Kidney glomerular epithelial cell (primary cell): ENCODE measurements at regions not wholly inside any gene's neighbourhood (a gene's known extent, or its start where the extent isn't known, plus 50 kb on each side); places are given as distances from the start of the nearest gene placed in this dataset.

Experiments
- DNase-seq: peaks from one replicate; lab custom pipeline; 2025; lab: John Stamatoyannopoulos, UW

DNA sequence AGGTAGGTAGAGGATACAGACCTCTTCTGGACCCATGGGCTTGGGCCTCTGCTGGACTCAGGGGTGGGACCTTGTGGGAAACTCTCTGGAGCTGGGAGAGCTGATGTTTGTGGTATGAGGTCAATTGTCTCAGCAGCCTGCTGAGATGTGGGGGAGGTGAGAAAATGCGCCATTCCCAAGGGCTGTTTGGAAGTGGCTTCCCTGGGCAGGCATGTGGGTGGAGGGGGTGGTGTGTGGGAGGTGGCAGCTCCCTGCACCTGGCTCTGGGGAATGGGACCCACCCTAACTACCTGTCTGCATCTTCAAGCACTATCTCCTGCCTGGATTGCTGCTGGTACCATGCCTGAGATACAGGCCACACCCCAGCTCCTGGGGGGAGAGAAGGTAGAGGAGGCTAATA is 97.4 kb upstream of the THY1 start:
- DNase-seq, result no peak

DNA sequence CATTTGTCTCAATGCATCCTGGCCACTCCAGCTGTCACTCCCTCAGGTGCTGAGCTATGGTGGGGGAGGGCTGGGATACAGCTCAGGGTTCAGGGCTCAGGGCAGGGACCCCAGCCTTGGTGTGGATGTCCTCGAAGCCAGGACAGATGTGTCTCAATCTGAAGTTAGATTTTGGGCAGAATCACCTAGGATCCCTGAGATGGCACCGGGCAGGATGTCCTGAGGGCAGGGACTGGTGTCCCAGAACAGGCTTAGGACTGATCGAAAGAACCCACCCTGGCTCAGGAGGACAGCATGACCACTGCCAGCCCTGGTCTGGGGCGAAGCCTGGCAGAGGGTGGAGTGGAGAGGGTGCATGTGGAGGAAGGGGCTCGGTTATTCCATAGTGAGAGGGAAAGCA is 96.8 kb upstream of the THY1 start:
- no peak for DNase-seq

DNA sequence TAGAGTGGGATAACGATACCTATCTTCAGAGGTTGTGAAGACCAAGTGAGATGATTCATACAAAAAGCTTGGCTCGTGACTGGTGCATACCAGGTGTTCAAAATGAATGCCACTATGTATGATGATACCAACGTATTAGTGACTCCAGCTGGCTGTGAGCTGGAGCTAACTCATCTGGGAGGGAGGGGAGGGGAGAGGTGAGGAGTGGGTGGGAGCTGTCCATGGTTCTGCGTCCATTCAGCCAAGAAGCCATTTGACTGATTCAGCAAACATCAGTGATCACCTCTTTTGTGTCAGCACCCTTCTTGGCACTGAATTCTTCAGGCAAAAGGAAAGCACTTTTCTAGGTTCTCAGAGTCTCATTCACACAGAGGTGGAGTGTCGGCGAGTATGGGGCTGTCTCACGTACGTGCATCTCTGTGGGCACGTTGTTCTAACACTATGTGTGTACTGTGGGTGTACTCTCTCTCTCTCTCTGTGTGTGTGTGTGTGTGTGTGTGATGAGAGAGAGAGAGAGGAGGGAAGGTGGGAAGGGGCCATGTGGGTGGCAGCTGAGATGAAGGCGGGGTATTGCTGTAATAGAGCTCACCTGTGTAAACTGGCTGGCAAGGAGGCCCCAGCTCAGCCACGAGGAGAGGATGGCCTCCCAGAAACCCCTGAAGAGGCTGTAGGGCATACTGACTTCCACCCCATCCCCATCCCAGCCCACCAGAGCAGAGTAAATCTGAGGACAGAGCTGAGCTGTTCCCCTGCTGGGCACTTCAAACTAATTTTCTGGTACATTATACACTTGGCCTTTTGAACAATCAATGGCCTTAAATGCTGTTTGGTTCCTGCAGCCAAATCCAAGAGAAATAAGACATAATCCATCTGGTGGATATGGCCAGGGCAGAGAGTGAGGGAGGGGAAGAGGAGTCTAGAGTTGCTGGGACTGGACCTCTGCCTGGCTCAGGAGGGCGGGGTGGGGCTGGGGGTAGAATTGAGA is 96.1 kb upstream of the THY1 start:
- DNase-seq, result peak; percentile 18

DNA sequence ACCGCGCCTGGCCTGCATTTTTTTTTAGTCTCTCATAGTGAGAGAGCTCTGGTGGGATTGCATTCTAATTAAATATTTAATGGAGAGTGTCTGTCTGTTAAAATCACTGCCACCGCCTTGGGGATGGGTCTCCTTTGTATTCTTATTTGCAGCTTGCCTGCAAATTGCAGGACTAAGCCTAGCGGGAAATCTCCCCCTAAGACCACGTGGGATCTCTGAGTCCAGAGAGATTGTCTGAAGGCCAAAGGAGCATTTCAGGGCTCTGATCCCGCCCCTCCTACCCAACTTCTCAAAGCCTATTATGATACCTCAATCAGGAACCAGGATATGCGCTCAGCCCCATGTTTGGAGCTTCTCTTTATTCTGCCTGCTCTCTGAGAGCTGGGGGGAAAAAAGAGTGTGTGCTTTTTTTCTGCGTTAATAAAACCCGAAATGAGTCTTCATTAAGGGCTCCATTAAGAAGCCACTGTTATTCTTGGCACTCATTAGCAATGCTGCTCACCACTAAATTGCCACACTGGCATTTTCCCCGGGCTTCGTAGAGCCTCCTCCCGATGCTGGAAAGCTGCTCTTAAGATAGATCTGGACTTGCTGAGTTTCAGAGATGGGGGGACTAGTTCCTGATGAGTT is 92.9 kb upstream of the THY1 start:
- DNase-seq, result no peak

GRCh38 chr11:119513806-119514170 is 90.8 kb upstream of the THY1 start:
- DNase-seq, result no peak

GRCh38 chr11:119513131-119513805 is 90.3 kb upstream of the THY1 start:
- no peak for DNase-seq

DNA sequence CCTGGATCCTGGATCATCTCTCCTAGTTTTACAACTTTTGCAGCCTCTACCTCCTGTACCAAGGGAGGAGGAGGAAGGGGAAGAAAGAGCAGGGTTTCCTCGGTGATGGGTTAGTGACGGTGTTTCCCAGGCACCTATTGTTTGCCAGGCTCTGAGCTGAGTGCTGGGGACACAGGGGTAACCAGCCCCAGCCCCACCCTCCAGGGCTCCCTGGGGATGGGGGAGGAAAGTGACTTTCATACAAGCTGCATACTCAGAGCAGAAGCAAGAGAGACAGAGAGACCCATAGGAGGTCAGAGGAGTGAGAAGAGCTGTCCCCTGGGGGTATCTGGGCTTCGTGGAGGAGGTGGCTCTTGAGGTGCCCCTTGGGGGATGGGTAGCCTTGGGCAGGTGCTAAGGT is 89.4 kb upstream of the THY1 start:
- no peak for DNase-seq

GRCh38 chr11:119511614-119512306 is 88.8 kb upstream of the THY1 start:
- DNase-seq, result no peak

GRCh38 chr11:119509969-119510401 is 87.0 kb upstream of the THY1 start:
- DNase-seq, result peak; percentile 38

DNA sequence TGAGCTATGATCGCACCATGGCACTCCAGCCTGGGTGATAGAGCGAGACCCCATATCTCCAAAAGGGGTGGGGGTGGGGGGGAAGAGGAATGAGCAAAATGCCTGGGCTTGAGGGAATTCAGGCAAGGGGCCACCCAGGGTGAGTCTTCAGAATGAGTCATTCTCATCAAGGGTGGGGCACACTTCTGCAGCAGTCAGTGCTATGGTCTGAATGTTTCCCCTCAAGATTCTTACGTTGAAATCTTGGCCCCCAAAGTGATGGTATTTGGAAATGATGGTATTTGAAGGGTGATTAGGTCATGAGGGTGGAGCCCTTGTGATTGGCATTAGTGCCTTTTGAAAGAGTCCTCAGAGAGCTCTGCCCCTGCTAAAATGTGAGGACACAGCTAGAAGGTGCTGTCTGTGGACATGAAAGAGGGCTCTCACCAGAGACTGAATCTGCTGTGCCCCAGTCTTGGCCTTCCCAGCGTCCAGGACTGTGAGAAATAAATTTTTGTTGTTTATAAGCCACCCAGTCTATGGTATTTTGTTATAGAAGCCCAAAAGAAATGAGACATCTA is 86.4 kb upstream of the THY1 start:
- no peak for DNase-seq

DNA sequence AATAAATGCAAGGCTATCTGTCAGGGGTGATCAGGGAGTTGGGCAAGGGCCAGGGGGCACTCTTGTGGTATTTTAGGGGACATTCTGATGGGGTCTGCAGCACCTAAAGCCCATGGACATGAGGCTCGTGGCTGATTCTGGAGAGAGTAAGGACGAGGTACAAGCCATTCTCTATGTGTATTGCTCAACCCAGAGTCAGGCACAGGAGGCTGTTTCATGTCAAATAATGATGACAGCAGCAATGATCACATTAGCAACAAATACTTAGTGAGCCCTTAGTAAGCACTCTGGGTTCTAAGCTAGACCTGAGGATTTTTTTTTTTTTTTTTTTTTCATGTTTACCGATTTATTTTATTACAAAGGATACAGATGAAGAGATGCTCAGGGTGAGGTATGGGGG is 83.5 kb upstream of the THY1 start:
- DNase-seq, result no peak

DNA sequence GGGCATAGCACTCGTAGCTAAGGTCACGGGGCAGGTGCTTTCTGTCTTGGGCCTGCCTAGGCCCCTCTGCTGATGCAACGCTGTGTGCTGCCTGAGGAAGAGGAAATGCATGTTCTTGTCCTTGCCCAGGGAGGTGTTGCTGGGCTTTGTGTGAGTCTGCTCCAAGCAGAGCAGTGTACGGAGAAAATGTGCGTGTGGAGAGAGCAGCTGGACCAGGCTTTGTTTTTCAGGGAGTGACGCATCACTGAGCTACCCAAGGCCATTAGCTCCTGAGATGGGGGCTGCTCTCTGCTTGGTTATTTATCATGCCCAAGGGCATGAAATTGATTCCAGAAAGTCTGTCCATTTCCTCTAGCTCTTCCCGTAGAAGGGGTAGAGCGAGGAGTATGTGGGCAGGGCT is 82.9 kb upstream of the THY1 start:
- DNase-seq, result no peak

DNA sequence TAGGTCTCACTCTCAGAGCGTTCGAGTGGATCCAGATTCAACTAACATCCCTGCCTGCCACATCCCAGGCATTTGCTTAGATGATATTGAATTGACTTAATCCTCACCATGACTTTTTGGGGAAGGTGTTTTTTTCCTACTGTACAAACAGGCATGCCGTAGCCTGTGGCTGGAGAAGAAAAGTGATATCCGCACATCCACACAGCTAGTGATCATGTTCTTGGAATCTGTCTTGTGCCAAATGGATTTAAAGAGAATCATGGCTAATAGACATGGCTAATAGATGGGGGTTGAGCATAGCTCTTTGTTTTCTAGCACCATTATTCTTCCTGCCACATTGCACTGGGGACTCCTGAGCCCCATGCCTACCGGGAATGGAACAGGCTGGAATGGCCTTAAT is 82.1 kb upstream of the THY1 start:
- DNase-seq, result no peak

GRCh38 chr11:119504371-119504770 is 81.4 kb upstream of the THY1 start:
- DNase-seq, result no peak

DNA sequence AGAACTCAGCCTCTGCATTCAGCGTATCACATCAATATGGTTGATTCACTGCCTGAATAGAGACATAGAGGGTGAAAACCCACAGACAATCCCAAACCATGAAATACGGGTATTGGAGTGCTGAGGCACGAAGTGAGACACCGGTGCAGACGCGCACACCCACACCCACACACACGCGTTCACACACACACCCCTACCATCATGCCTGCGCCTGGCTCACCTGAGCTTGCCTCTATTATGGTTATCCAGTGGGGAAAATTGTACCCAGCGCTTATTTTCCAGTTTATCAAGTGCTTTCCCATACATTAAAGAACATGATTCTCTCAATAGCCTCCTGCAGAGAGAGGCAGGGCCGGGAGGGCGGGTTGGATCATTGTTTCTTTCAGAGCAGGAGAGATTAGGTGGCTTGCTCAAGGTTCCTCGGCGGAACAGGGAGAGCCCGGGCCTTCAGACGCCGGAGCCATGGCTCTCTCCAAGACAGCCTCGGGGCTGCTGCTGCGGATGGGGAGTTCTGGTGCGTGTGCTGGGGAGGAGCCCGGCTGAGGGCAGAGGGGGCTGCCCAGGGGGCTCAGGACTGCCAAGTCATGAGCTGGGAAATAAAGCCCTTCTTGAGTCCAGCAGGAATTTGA is 78.9 kb upstream of the THY1 start:
- DNase-seq, result no peak

- DNase-seq, result no peak
Measured at GRCh38 chr11:119497717-119498116, 74.7 kb upstream of the THY1 start.

GRCh38 chr11:119496997-119497396 is 74.0 kb upstream of the THY1 start:
- no peak for DNase-seq

DNA sequence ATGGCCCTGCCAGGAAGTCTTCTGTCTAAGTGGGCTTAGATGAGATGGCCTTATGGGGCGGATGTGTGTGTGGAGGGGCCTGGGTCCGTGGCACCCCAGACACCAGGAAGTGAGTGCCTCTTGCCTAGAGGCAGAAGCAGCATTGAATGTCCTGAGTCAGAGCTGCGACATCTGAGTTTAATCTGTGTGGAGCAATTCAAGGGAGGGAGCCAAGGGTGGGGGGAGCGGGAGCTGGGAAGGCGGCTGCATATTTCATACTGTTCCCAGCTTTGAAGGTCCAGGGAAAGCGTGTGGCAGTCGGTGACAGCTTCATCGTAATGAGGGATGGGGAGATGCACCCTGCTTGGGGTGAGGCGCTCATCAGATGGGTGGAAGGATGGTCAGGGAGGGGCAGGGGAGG is 73.5 kb upstream of the THY1 start:
- no peak for DNase-seq

DNA sequence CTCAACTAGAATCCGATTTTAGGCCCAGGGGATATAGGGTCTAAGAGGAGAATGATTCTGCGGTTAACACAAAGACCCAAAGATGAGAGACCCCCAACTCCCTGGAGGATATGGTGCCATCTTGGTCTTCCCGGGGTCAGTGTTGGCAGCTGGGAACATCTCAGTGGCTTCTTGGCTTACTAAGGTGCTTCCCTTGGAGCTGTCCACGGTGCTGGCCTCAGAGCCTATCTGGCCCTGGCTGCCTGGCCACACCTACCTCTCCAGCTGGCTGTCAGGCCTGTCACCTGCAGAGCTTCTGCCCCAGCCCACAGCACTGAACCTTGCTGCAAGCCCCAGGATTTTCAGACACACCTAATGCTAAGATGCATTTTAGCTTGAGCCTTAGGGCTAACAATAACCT is 70.7 kb upstream of the THY1 start:
- no peak for DNase-seq

- DNase-seq, result no peak
Measured at GRCh38 chr11:119491753-119492510, 69.0 kb upstream of the THY1 start.
